ENCODE measurements at regions not wholly inside any gene's neighbourhood (a gene's known extent, or its start where the extent isn't known, plus 50 kb on each side); places are given as distances from the start of the nearest gene placed in this dataset.

- Histone ChIP-seq H3K27me3 (ENCODE audit: control insufficient read depth in 1 of 2, insufficient read depth in 2 of 2, low read length in 2 of 2) (no peaks in the 10 kb centered on the region), H3K36me3 (ENCODE audit: control insufficient read depth in 2 of 2, insufficient read depth in 2 of 2, low read length in 2 of 2) (no peaks in the 10 kb centered on the region), H3K4me3 (ENCODE audit: low read length in 2 of 2) (no peak overlapping the region), H3K4me1 (ENCODE audit: control insufficient read depth, insufficient read depth, low read length) (no peaks in the 10 kb centered on the region), H3K27ac (ENCODE audit: low read length) (no peak overlapping the region), H3K9me3 (ENCODE audit: control insufficient read depth in 2 of 2, low read length in 2 of 2) (no peaks in the 10 kb centered on the region), H3K9ac (ENCODE audit: low read length in 2 of 2) (no peak overlapping the region)
These were observed 413.5 kb downstream of the GRIA2 start for GRCh38 chr4:157634057-157634456.

DNA sequence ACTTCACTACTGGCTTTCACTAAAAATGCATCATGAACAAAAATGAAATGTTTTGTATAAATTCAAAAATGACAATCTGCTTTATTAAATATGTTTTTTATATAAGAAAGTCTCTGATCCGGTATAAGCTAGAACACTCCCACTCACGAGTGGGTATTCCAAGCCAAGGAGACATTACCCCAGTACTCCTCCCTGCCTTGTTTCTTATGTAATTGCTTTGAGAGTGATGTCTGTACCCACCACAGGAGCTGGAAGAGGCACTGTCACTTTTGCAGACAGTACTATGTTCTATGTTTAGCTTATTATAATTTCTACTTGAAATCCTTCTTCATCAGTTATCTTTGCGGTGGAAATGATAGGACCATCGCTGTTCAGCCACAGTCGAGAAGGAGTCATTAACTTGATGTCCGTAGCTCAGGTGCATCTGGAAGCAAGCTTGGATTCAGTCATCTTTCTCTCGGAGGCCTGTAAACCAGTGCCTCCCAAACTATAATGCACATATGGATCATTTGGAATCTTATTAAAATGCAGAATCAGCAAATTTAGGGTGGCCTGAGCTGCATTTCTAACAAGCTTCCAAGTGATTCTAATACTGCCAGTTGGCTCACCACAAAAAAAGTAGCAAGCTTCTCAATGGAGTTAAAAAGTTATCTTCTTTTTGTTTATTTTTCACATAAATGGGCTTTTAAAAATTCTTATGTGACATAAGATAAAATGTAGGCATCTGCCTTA lies 396.4 kb downstream of the GRIA2 start:
- Histone ChIP-seq H3K4me1 (ENCODE audit: control insufficient read depth, insufficient read depth, low read length) (no peaks in the 10 kb centered on the region), H3K27me3 (ENCODE audit: control insufficient read depth in 1 of 2, insufficient read depth in 2 of 2, low read length in 2 of 2) (no peaks in the 10 kb centered on the region), H3K36me3 (ENCODE audit: control insufficient read depth in 2 of 2, insufficient read depth in 2 of 2, low read length in 2 of 2) (no peaks in the 10 kb centered on the region), H3K9ac (ENCODE audit: low read length in 2 of 2) (no peak overlapping the region), H3K4me3 (ENCODE audit: low read length in 2 of 2) (no peak overlapping the region), H3K9me3 (ENCODE audit: control insufficient read depth in 2 of 2, low read length in 2 of 2) (no peaks in the 10 kb centered on the region), H3K27ac (ENCODE audit: low read length) (no peak overlapping the region)

- H3K4me3 ChIP-seq (ENCODE audit: low read length in 2 of 2), result no peak overlapping the region
- H3K9ac ChIP-seq (ENCODE audit: low read length in 2 of 2), result no peak overlapping the region
- H3K9me3 ChIP-seq (ENCODE audit: control insufficient read depth in 2 of 2, low read length in 2 of 2), result no peaks in the 10 kb centered on the region
- H3K36me3 ChIP-seq (ENCODE audit: control insufficient read depth in 2 of 2, insufficient read depth in 2 of 2, low read length in 2 of 2), result no peaks in the 10 kb centered on the region
- no peaks in the 10 kb centered on the region for H3K4me1 ChIP-seq (ENCODE audit: control insufficient read depth, insufficient read depth, low read length)
- H3K27me3 ChIP-seq (ENCODE audit: control insufficient read depth in 1 of 2, insufficient read depth in 2 of 2, low read length in 2 of 2), result no peaks in the 10 kb centered on the region
- no peak overlapping the region for H3K27ac ChIP-seq (ENCODE audit: low read length)
These were observed 387.5 kb downstream of the GRIA2 start for GRCh38 chr4:157607996-157608395.

DNA sequence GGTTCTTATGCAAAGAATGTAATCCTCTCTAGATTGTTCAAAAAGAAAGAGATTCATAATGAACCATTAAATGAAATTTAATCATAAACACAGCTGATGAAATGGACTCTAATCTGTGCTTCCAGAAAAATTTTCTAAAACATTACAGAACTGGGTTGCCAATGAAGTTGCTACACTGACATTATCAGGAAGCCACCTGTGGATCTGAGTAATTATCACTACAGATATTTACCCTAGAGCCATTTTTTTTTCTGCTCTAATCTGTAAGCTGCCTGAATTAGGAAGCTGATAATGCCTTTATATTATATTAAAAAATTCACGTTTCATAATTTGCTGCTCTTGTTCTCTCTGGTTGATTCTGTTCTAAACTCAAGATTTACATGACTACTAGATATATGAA lies 380.1 kb downstream of the GRIA2 start:
- Histone ChIP-seq H3K4me1 (ENCODE audit: control insufficient read depth, insufficient read depth, low read length) (no peaks in the 10 kb centered on the region), H3K9me3 (ENCODE audit: control insufficient read depth in 2 of 2, low read length in 2 of 2) (no peaks in the 10 kb centered on the region), H3K9ac (ENCODE audit: low read length in 2 of 2) (no peak overlapping the region), H3K27ac (ENCODE audit: low read length) (no peak overlapping the region), H3K27me3 (ENCODE audit: control insufficient read depth in 1 of 2, insufficient read depth in 2 of 2, low read length in 2 of 2) (no peaks in the 10 kb centered on the region), H3K4me3 (ENCODE audit: low read length in 2 of 2) (no peak overlapping the region), H3K36me3 (ENCODE audit: control insufficient read depth in 2 of 2, insufficient read depth in 2 of 2, low read length in 2 of 2) (no peaks in the 10 kb centered on the region)

DNA sequence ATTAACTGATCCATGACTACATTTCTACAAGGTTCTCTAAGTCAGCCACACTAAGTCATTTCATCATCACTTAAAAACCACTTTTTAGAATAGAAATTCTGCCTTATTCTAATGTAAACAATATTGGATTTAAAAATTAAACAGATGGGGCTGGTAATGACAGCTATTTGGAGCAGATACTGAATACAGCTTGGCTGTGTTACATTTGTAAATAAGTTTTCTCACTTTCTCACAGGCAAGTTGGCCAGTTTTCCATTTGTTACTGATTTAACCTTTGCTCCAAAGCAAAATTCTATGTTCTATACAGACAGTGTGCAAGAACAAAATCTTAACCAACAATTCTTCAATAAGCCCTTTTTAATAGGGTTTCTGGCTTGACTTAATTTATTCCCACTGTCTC lies 370.7 kb downstream of the GRIA2 start:
- H3K27ac ChIP-seq (ENCODE audit: low read length), result no peak overlapping the region
- H3K36me3 ChIP-seq (ENCODE audit: control insufficient read depth in 2 of 2, insufficient read depth in 2 of 2, low read length in 2 of 2), result no peaks in the 10 kb centered on the region
- no peaks in the 10 kb centered on the region for H3K27me3 ChIP-seq (ENCODE audit: control insufficient read depth in 1 of 2, insufficient read depth in 2 of 2, low read length in 2 of 2)

DNA sequence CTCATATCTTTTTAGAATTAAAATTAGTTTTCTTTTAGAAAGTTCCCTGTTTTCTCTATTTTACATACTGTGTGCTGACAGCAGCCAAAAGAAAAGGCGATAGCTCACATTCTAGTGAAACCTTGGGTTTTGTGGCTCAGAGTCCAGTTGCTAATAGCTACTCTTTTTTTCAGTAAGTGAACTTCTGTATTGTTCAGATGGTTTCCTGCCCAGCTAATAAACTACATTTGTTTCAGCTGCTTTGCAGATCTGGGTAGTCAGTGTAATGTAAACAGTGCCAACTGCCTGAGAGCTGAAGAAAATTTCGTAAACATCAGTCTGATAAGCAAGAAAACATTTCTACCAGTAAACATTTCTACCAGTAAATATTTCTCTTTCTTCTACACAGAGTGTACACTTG lies 370.2 kb downstream of the GRIA2 start:
- no peaks in the 10 kb centered on the region for H3K27me3 ChIP-seq (ENCODE audit: control insufficient read depth in 1 of 2, insufficient read depth in 2 of 2, low read length in 2 of 2)
- H3K27ac ChIP-seq (ENCODE audit: low read length), result no peak overlapping the region
- no peak overlapping the region for H3K4me3 ChIP-seq (ENCODE audit: low read length in 2 of 2)
- H3K9ac ChIP-seq (ENCODE audit: low read length in 2 of 2), result no peak overlapping the region
- H3K36me3 ChIP-seq (ENCODE audit: control insufficient read depth in 2 of 2, insufficient read depth in 2 of 2, low read length in 2 of 2), result no peaks in the 10 kb centered on the region
- no peaks in the 10 kb centered on the region for H3K4me1 ChIP-seq (ENCODE audit: control insufficient read depth, insufficient read depth, low read length)
- H3K9me3 ChIP-seq (ENCODE audit: control insufficient read depth in 2 of 2, low read length in 2 of 2), result no peaks in the 10 kb centered on the region

More for the DNA sequence above, 370.7 kb downstream of the GRIA2 start:
- Histone ChIP-seq H3K4me1 (ENCODE audit: control insufficient read depth, insufficient read depth, low read length) (no peaks in the 10 kb centered on the region), H3K4me3 (ENCODE audit: low read length in 2 of 2) (no peak overlapping the region), H3K9me3 (ENCODE audit: control insufficient read depth in 2 of 2, low read length in 2 of 2) (no peaks in the 10 kb centered on the region), H3K9ac (ENCODE audit: low read length in 2 of 2) (no peak overlapping the region)

DNA sequence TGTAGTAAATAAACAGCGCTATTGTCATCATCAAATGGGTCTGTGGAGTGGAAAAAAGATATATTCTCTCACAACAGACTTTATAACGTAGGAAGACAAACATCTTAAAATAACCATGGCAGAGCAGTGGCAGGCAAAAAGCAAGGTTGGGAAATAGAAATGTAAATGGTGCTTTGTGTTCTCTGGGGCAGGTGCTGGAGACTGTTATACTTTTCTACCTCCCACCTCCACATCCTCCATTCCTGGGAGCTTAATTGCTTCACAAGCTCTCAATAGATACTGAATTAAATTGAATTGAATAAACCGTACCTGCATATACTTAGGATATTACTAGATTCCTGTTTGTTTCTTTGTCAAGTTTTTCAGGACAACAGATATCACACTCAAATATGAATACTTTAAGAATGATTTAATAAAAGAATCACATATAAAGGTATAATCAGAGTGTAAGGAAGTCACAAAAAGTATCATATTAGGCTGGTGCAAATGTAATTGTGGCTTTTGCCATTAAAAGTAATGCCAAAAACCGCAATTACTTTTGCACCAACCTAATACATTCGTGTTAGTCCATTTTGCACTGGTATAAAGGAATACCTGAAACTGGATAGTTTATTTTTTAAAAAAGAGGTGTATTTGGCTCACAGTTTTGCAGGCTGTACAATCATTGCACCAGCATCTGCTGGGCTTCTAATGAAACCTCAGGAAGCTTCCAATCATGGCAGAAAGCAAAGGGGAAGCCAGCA lies 367.3 kb downstream of the GRIA2 start:
- H3K9me3 ChIP-seq (ENCODE audit: control insufficient read depth in 2 of 2, low read length in 2 of 2), result no peaks in the 10 kb centered on the region
- no peaks in the 10 kb centered on the region for H3K27me3 ChIP-seq (ENCODE audit: control insufficient read depth in 1 of 2, insufficient read depth in 2 of 2, low read length in 2 of 2)
- H3K4me1 ChIP-seq (ENCODE audit: control insufficient read depth, insufficient read depth, low read length), result no peaks in the 10 kb centered on the region
- H3K36me3 ChIP-seq (ENCODE audit: control insufficient read depth in 2 of 2, insufficient read depth in 2 of 2, low read length in 2 of 2), result no peaks in the 10 kb centered on the region
- no peak overlapping the region for H3K4me3 ChIP-seq (ENCODE audit: low read length in 2 of 2)
- no peak overlapping the region for H3K9ac ChIP-seq (ENCODE audit: low read length in 2 of 2)
- H3K27ac ChIP-seq (ENCODE audit: low read length), result no peak overlapping the region

- Histone ChIP-seq H3K9ac (ENCODE audit: low read length in 2 of 2) (no peak overlapping the region), H3K9me3 (ENCODE audit: control insufficient read depth in 2 of 2, low read length in 2 of 2) (no peaks in the 10 kb centered on the region), H3K27me3 (ENCODE audit: control insufficient read depth in 1 of 2, insufficient read depth in 2 of 2, low read length in 2 of 2) (no peaks in the 10 kb centered on the region), H3K27ac (ENCODE audit: low read length) (no peak overlapping the region), H3K4me1 (ENCODE audit: control insufficient read depth, insufficient read depth, low read length) (no peaks in the 10 kb centered on the region), H3K36me3 (ENCODE audit: control insufficient read depth in 2 of 2, insufficient read depth in 2 of 2, low read length in 2 of 2) (no peaks in the 10 kb centered on the region), H3K4me3 (ENCODE audit: low read length in 2 of 2) (no peak overlapping the region)
These were observed 361.6 kb downstream of the GRIA2 start for GRCh38 chr4:157582141-157582540.

DNA sequence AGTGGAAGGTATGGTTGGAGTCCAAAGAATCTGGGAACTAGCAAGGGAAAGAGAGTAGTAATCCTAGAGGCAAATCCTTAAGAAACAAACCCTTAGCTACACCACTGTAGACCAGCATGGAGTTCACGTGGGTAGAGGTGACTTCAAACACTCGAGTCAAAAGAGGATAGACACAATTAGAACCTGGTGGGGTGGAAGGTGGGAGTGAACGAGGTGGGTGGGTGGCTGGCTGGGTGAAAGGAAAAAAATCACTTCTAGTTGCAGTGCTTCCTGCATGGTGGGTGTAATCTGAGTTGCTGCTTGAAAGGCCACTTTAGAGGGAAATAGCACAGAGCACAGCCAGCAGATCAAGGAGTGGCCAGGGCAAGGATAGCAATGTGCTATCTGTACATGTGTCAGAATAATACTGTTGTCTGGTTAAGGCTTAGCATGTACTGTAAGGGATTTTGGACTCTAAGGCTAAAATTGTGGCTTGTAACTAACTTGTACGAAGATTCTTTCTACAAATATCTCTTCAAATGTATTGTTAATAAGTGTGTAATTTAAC lies 356.2 kb downstream of the GRIA2 start:
- Histone ChIP-seq H3K4me3 (ENCODE audit: low read length in 2 of 2) (no peak overlapping the region), H3K9ac (ENCODE audit: low read length in 2 of 2) (no peak overlapping the region), H3K9me3 (ENCODE audit: control insufficient read depth in 2 of 2, low read length in 2 of 2) (no peaks in the 10 kb centered on the region), H3K27me3 (ENCODE audit: control insufficient read depth in 1 of 2, insufficient read depth in 2 of 2, low read length in 2 of 2) (no peaks in the 10 kb centered on the region), H3K27ac (ENCODE audit: low read length) (no peak overlapping the region), H3K36me3 (ENCODE audit: control insufficient read depth in 2 of 2, insufficient read depth in 2 of 2, low read length in 2 of 2) (no peaks in the 10 kb centered on the region), H3K4me1 (ENCODE audit: control insufficient read depth, insufficient read depth, low read length) (no peaks in the 10 kb centered on the region)

- no peak overlapping the region for H3K4me3 ChIP-seq (ENCODE audit: low read length in 2 of 2)
- no peaks in the 10 kb centered on the region for H3K36me3 ChIP-seq (ENCODE audit: control insufficient read depth in 2 of 2, insufficient read depth in 2 of 2, low read length in 2 of 2)
- no peak overlapping the region for H3K9ac ChIP-seq (ENCODE audit: low read length in 2 of 2)
- no peaks in the 10 kb centered on the region for H3K27me3 ChIP-seq (ENCODE audit: control insufficient read depth in 1 of 2, insufficient read depth in 2 of 2, low read length in 2 of 2)
- no peaks in the 10 kb centered on the region for H3K4me1 ChIP-seq (ENCODE audit: control insufficient read depth, insufficient read depth, low read length)
- H3K27ac ChIP-seq (ENCODE audit: low read length), result no peak overlapping the region
- H3K9me3 ChIP-seq (ENCODE audit: control insufficient read depth in 2 of 2, low read length in 2 of 2), result no peaks in the 10 kb centered on the region
These were observed 354.8 kb downstream of the GRIA2 start for GRCh38 chr4:157575339-157575738.

GRCh38 chr4:157574606-157575005 lies 354.1 kb downstream of the GRIA2 start:
- no peaks in the 10 kb centered on the region for H3K9me3 ChIP-seq (ENCODE audit: control insufficient read depth in 2 of 2, low read length in 2 of 2)
- H3K9ac ChIP-seq (ENCODE audit: low read length in 2 of 2), result no peak overlapping the region
- no peak overlapping the region for H3K4me3 ChIP-seq (ENCODE audit: low read length in 2 of 2)
- H3K27ac ChIP-seq (ENCODE audit: low read length), result no peak overlapping the region
- H3K27me3 ChIP-seq (ENCODE audit: control insufficient read depth in 1 of 2, insufficient read depth in 2 of 2, low read length in 2 of 2), result no peaks in the 10 kb centered on the region
- no peaks in the 10 kb centered on the region for H3K36me3 ChIP-seq (ENCODE audit: control insufficient read depth in 2 of 2, insufficient read depth in 2 of 2, low read length in 2 of 2)
- H3K4me1 ChIP-seq (ENCODE audit: control insufficient read depth, insufficient read depth, low read length), result no peaks in the 10 kb centered on the region
